H1 (cell line): ENCODE measurements at regions not wholly inside any gene's neighbourhood (a gene's known extent, or its start where the extent isn't known, plus 50 kb on each side); places are given as distances from the start of the nearest gene placed in this dataset.
"Not testable (repeated sequence)": the region's sequence is repeated elsewhere in the genome, so short reads cannot be mapped to it uniquely, and the experiment has no call there.

Source experiments
- CTCF ChIA-PET: fragments of 300-600 bp; sonication (Branson Sonifier 250); formaldehyde crosslinking; loops from one replicate; lab custom pipeline; 2021; ENCODE audit not compliant: partially characterized antibody; lab: Charles Lee
- POLR2A ChIA-PET: fragments of 300-600 bp; sonication (Branson Sonifier 250); formaldehyde crosslinking; loops from one replicate; lab custom pipeline; 2021; ENCODE audit warnings: inconsistent platforms; ENCODE audit not compliant: partially characterized antibody; lab: Charles Lee
- DNase-seq, 2 experiments: peaks; one replicate each; pipeline versions ENCODE4 v3.0.0 to v3.0.0-alpha.2; 2010 to 2022; ENCODE audit warnings: low spot score in 2 of 2, low read depth in 1 of 2, mixed read lengths in 1 of 2
- FAIRE-seq: peaks from 2 replicates; lab custom pipeline; 2011; peaks lifted over from hg19 to GRCh38; lab: Jason Lieb, UNC
- H2AFZ ChIP-seq: 2 replicates; pipeline ENCODE4 v1.8.1; 2012; ENCODE audit warnings: low read length, inconsistent platforms
- H2AK5ac ChIP-seq: 2 replicates; pipeline ENCODE4 v1.6.1; 2013; ENCODE audit warnings: low read depth, low read length
- H2BK120ac ChIP-seq: replicated peaks from 2 replicates; pipeline ENCODE3; 2013; ENCODE audit warnings: low read depth, low read length, inconsistent platforms
- H2BK12ac ChIP-seq: 2 replicates; pipeline ENCODE4 v1.6.1; 2013; ENCODE audit warnings: low read depth, low read length
- H2BK15ac ChIP-seq: 2 replicates; pipeline ENCODE4 v1.6.1; 2013; ENCODE audit warnings: low read length
- H2BK20ac ChIP-seq: 2 replicates; pipeline ENCODE4 v1.6.1; 2013; ENCODE audit warnings: low read length
- H2BK5ac ChIP-seq: 2 replicates; pipeline ENCODE4 v1.6.1; 2013; ENCODE audit warnings: low read depth, low read length
- H3K14ac ChIP-seq: 2 replicates; pipeline ENCODE4 v1.6.1; 2013; ENCODE audit warnings: inconsistent platforms; ENCODE audit not compliant: insufficient read length
- H3K18ac ChIP-seq: 2 replicates; pipeline ENCODE4 v1.6.1; 2013; ENCODE audit warnings: low read length; ENCODE audit errors: extremely low read depth
- H3K23ac ChIP-seq: 2 replicates; pipeline ENCODE4 v1.6.1; 2013; ENCODE audit warnings: inconsistent platforms; ENCODE audit not compliant: insufficient read length
- H3K23me2 ChIP-seq: 2 replicates; pipeline ENCODE4 v1.6.1; 2013; ENCODE audit warnings: low read depth, low read length
- H3K27ac ChIP-seq: 2 replicates; pipeline ENCODE4 v1.6.1; 2011; ENCODE audit warnings: low read depth, low read length, inconsistent platforms
- H3K27me3 ChIP-seq, 4 experiments: replicated peaks in 1 of 4; 1 replicate in 1 of 4; 2 replicates in 3 of 4; pipeline versions ENCODE4 v1.6.1 to v1.8.1; 2011 to 2013; ENCODE audit warnings: low read length in 3 of 4, mild to moderate bottlenecking in 3 of 4, inconsistent platforms in 2 of 4, mixed read lengths in 2 of 4, moderate library complexity in 1 of 4; ENCODE audit not compliant: control insufficient read depth in 3 of 4, insufficient read depth in 3 of 4; ENCODE audit errors: extremely low read depth in 1 of 4
- H3K36me3 ChIP-seq, 4 experiments: 2 replicates each; pipeline versions ENCODE4 v1.6.1 to v1.8.1; 2011 to 2013; ENCODE audit warnings: mild to moderate bottlenecking in 4 of 4, low read length in 3 of 4, moderate library complexity in 2 of 4, control low read depth in 1 of 4, inconsistent platforms in 1 of 4; ENCODE audit not compliant: insufficient read depth in 4 of 4, control insufficient read depth in 2 of 4
- H3K4ac ChIP-seq: replicated peaks from 2 replicates; pipeline ENCODE3; 2013; ENCODE audit warnings: low read length, low read depth, mixed read lengths, inconsistent platforms; ENCODE audit not compliant: insufficient read length
- H3K4me1 ChIP-seq, 4 experiments: replicated peaks in 1 of 4; 1 replicate in 1 of 4; 2 replicates in 3 of 4; pipeline versions ENCODE4 v1.6.1 to v1.8.1; 2011 to 2013; ENCODE audit warnings: low read length in 3 of 4, inconsistent platforms in 2 of 4, mixed read lengths in 1 of 4; ENCODE audit not compliant: insufficient read depth in 4 of 4, control insufficient read depth in 3 of 4
- H3K4me2 ChIP-seq, 2 experiments: 2 replicates each; pipeline versions ENCODE4 v1.6.1 to v1.8.1; 2011 to 2013; ENCODE audit warnings: low read depth in 2 of 2, low read length in 2 of 2, control low read depth in 1 of 2, inconsistent platforms in 1 of 2, mild to moderate bottlenecking in 1 of 2; ENCODE audit not compliant: insufficient read depth in 1 of 2
- H3K4me3 ChIP-seq, 4 experiments: fragments of 200-600, 300-600 bp in 1 of 4; sonication (generic), shearing (Covaris generic), sonication (Bioruptor Twin) in 1 of 4; 2 replicates each; pipeline versions ENCODE4 v1.5.1 to v1.8.1; 2011 to 2016; ENCODE audit warnings: low read length in 4 of 4, low read depth in 3 of 4, control low read depth in 2 of 4, inconsistent platforms in 2 of 4, mild to moderate bottlenecking in 2 of 4, mixed read lengths in 1 of 4, moderate library complexity in 1 of 4; ENCODE audit not compliant: insufficient read depth in 2 of 4; ENCODE audit errors: extremely low read depth in 1 of 4
- H3K56ac ChIP-seq: replicated peaks from 2 replicates; pipeline ENCODE3; 2013; ENCODE audit warnings: low read depth, mild to moderate bottlenecking, mixed read lengths, low read length, inconsistent platforms; ENCODE audit not compliant: insufficient read length
- H3K79me1 ChIP-seq: 2 replicates; pipeline ENCODE4 v1.6.1; 2013; ENCODE audit warnings: low read depth, low read length, control low read depth
- H3K79me2 ChIP-seq, 2 experiments: 2 replicates each; pipeline versions ENCODE4 v1.6.1 to v1.8.1; 2012 to 2013; ENCODE audit warnings: low read length in 2 of 2, mild to moderate bottlenecking in 2 of 2, inconsistent platforms in 1 of 2; ENCODE audit not compliant: insufficient read depth in 2 of 2, control insufficient read depth in 1 of 2
- H3K9ac ChIP-seq, 4 experiments: replicated peaks in 1 of 4; 1 replicate in 1 of 4; 2 replicates in 3 of 4; pipeline versions ENCODE4 v1.6.1 to v1.8.1; 2011 to 2013; ENCODE audit warnings: low read depth in 3 of 4, low read length in 3 of 4, control low read depth in 2 of 4, mild to moderate bottlenecking in 2 of 4, moderate library complexity in 2 of 4, inconsistent platforms in 1 of 4; ENCODE audit errors: extremely low read depth in 1 of 4
- H3K9me3 ChIP-seq, 2 experiments: 2 replicates each; pipeline versions ENCODE4 v1.6.1 to v1.8.1; 2012 to 2013; ENCODE audit warnings: mild to moderate bottlenecking in 2 of 2, moderate library complexity in 2 of 2, control low read depth in 1 of 2, inconsistent platforms in 1 of 2, low read depth in 1 of 2, low read length in 1 of 2, mixed read lengths in 1 of 2; ENCODE audit not compliant: insufficient read depth in 2 of 2
- H4K20me1 ChIP-seq, 2 experiments: replicated peaks in 1 of 2; 2 replicates each; pipeline versions ENCODE3 to v1.8.1; 2011 to 2013; ENCODE audit warnings: inconsistent platforms in 2 of 2, low read length in 2 of 2, mild to moderate bottlenecking in 1 of 2; ENCODE audit not compliant: insufficient read depth in 2 of 2, control insufficient read depth in 1 of 2
- H4K5ac ChIP-seq: 2 replicates; pipeline ENCODE4 v1.6.1; 2013; ENCODE audit warnings: low read length, low read depth, mixed read lengths, inconsistent platforms; ENCODE audit not compliant: insufficient read length
- H4K8ac ChIP-seq: 2 replicates; pipeline ENCODE4 v1.8.0; 2013; ENCODE audit warnings: mild to moderate bottlenecking, moderate library complexity, low read length, inconsistent platforms; ENCODE audit not compliant: insufficient read depth; ENCODE audit errors: extremely low read depth
- H4K91ac ChIP-seq: replicated peaks from 2 replicates; pipeline ENCODE3; 2013; ENCODE audit warnings: low read length, mixed read lengths, inconsistent platforms; ENCODE audit not compliant: insufficient read length
- CBX8 ChIP-seq: fragments of 300-800, 300-1000 bp; sonication (generic); IDR thresholded peaks from 2 replicates; pipeline ENCODE4 v1.7.1; 2016; ENCODE audit warnings: low read depth, low read length, borderline replicate concordance
- SAP30 ChIP-seq: fragments of 300-600 bp; sonication (generic); IDR thresholded peaks from 2 replicates; pipeline ENCODE4 v1.7.1; 2012; ENCODE audit warnings: low read length, moderate library complexity, mild to moderate bottlenecking, inconsistent platforms; ENCODE audit not compliant: insufficient read depth, insufficient replicate concordance
- ZNF274 ChIP-seq: IDR thresholded peaks from 2 replicates; pipeline ENCODE4 v1.7.0; 2012; ENCODE audit warnings: low read length, borderline replicate concordance; ENCODE audit errors: extremely low read depth
- WGBS, 2 experiments: shearing (Covaris generic) in 1 of 2; methylation state at CpG; one replicate each; pipeline versions ENCODE4 v1.1.6 to v1.1.7; 2013 to 2015; ENCODE audit warnings: low lambda C conversion rate in 2 of 2, mixed read lengths in 2 of 2, inconsistent platforms in 1 of 2, low coverage in 1 of 2, missing lambda C conversion rate in 1 of 2; ENCODE audit not compliant: insufficient replicate concordance in 2 of 2, insufficient coverage in 1 of 2, insufficient read length in 1 of 2; ENCODE audit errors: extremely low coverage in 1 of 2, missing lambda C conversion rate in 1 of 2; 5-methylcytosine and 5-hydroxymethylcytosine counted together

DNA sequence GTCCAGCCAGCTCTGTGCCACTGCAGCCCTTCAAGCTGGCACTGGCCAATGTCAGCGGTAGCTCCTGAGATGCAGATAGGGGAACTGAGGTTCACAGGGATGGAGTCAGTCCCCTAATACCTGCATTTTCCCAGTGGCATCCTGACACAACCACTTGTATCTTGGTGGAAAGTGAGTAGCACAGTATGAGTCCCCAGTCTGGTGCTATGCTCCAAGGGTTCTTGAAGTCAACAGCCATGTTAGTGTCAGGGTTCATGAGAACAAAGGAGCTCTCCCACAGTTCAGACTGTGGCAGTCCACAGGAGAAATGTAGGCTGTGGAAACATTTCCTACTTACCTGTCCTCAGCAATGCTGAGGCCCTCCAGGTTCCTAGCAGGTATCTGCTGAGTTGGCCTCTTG, 115.5 kb downstream of the ZNF736 start:
- H3K4ac ChIP-seq, result no peak overlapping the region
- H3K4me2 ChIP-seq, result no peak overlapping the region
- H3K79me2 ChIP-seq, result no peaks in the 10 kb centered on the region
- H2AK5ac ChIP-seq, result no peak overlapping the region
- ChIA-PET POLR2A (no interaction called here), CTCF (no interaction called here)
- H4K20me1 ChIP-seq, result no peaks in the 10 kb centered on the region
- no peak overlapping the region for H3K9ac ChIP-seq
- H2BK15ac ChIP-seq, result no peak overlapping the region
- no peak overlapping the region for H2BK12ac ChIP-seq
- no peak overlapping the region for H2BK5ac ChIP-seq
- no peak overlapping the region for H3K23ac ChIP-seq
- TF ChIP-seq ZNF274, result peak; percentile 33; the same call in 1 of the 2 replicates
- no peak for TF ChIP-seq SAP30
- no peak for TF ChIP-seq CBX8
- no peak overlapping the region for H2AFZ ChIP-seq
- H3K36me3 ChIP-seq, result no peaks in the 10 kb centered on the region
- H3K4me3 ChIP-seq, result no peak overlapping the region
- H2BK120ac ChIP-seq, result no peak overlapping the region
- no peak overlapping the region for H4K91ac ChIP-seq
- no peak overlapping the region for H3K18ac ChIP-seq
- FAIRE-seq (no peak), DNase-seq (no peak)
- no peaks in the 10 kb centered on the region for H3K4me1 ChIP-seq
- no peak overlapping the region for H3K27ac ChIP-seq
- no peaks in the 10 kb centered on the region for H3K27me3 ChIP-seq
- H3K79me1 ChIP-seq, result no peaks in the 10 kb centered on the region
- no peak overlapping the region for H4K8ac ChIP-seq
- H3K23me2 ChIP-seq, result no peaks in the 10 kb centered on the region
- WGBS, 2 experiments, result 70% methylated on average over 1 of the region's 1 CpG; no CpG with 5 or more reads in 1 of the 2 experiments
- no peak overlapping the region for H2BK20ac ChIP-seq
- no peak overlapping the region for H3K14ac ChIP-seq
- peaks cover 29 to 43% of the 10 kb centered on the region in 2 experiments for H3K9me3 ChIP-seq
- H3K56ac ChIP-seq, result no peak overlapping the region
- no peak overlapping the region for H4K5ac ChIP-seq

DNA sequence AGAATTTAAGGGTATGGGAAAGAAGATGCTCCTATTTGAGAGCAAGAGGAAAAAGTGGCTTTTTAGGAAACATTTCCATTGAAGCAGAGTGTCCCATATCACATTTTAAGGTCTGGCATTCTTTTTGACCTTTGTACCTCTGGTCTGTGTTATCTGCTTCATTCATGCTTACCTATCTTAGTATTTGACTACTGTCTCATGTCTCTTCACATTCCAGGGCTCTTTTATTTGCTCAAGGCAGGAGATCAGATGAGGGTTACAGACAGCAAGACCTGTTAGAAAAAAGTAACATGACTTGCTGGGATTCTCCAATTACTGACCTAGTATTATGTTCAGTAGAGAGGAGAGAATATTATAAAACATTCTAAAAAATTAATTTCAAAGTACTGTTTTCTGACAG, 111.7 kb downstream of the ZNF736 start:
- H3K36me3 ChIP-seq, FAIRE-seq, H3K23me2 ChIP-seq, H3K4me3 ChIP-seq, H2BK120ac ChIP-seq, CTCF ChIA-PET, H3K23ac ChIP-seq, H2BK12ac ChIP-seq, H3K4ac ChIP-seq, H3K14ac ChIP-seq, H4K91ac ChIP-seq, H3K4me1 ChIP-seq, H2BK20ac ChIP-seq, H2AK5ac ChIP-seq, H3K79me1 ChIP-seq, H3K79me2 ChIP-seq, H3K27ac ChIP-seq, H4K5ac ChIP-seq, POLR2A ChIA-PET, H2BK15ac ChIP-seq, H2BK5ac ChIP-seq, DNase-seq, H2AFZ ChIP-seq, H3K27me3 ChIP-seq, H3K56ac ChIP-seq, H4K8ac ChIP-seq, H3K4me2 ChIP-seq, H4K20me1 ChIP-seq, H3K9ac ChIP-seq, H3K18ac ChIP-seq: not testable (repeated sequence)
- peaks cover 25 to 47% of the 10 kb centered on the region in 2 experiments for H3K9me3 ChIP-seq
